ENCODE measurements at regions not wholly inside any gene's neighbourhood (a gene's known extent, or its start where the extent isn't known, plus 50 kb on each side); places are given as distances from the start of the nearest gene placed in this dataset.

DNA sequence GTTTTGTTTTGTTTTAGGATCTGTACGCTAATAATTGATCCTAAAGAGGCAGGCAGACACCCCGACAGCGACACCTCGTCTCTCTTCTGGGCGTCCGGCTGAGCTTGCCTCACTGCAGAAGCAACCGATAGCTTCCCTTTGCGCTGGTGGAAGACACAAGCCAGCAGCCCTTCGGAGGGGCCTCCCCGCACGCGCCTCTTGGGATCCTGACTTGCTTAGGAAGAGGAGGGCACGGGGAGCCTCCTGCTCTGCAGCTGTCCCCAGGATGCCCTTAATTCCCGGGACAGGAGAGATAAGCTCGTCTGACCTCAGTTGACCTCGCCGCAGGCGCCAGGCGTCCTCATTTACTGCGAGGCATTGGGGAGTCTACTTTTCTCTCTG is 94.0 kb downstream of the CD83 start:
- Histone ChIP-seq H3K9me2 (ENCODE audit: insufficient read depth) (no peaks in the 10 kb centered on the region), H2AFZ (ENCODE audit: low read depth, low read length, poor library complexity, severe bottlenecking) (peak overlapping the region; percentile 90), H3K4me2 (ENCODE audit: low read length) (peak overlapping the region; percentile 83), H3K27ac (ENCODE audit: low read depth, low read length) (peak overlapping the region; percentile 4; the same call in 1 of the 2 replicates), H3K4me3 (replicated peaks in 1 of 2; ENCODE audit: low read depth in 1 of 2, low read length in 2 of 2) (peak overlapping the region; percentile 33 to 54), H3K79me2 (ENCODE audit: insufficient read depth, low read length) (no peaks in the 10 kb centered on the region), H3K27me3 (ENCODE audit: insufficient read depth, low read length) (no peaks in the 10 kb centered on the region), H3K9ac (ENCODE audit: low read length) (peak overlapping the region; percentile 54), H3K4me1 (ENCODE audit: control insufficient read depth in 1 of 2, insufficient read depth in 2 of 2, low read length in 2 of 2) (peaks cover 6 to 25% of the 10 kb centered on the region in 2 experiments), H3K9me3 (ENCODE audit: control insufficient read depth in 1 of 2, insufficient read depth in 1 of 2, low read depth in 1 of 2, low read length in 2 of 2) (no peaks in the 10 kb centered on the region), H4K20me1 (ENCODE audit: insufficient read depth) (no peaks in the 10 kb centered on the region), H3K36me3 (ENCODE audit: control insufficient read depth in 1 of 2, insufficient read depth in 2 of 2, low read length in 2 of 2) (no peaks in the 10 kb centered on the region)
- ATAC-seq (peak; percentile 3; the same call in 1 of the 2 replicates), DNase-seq (ENCODE audit: low read depth, low spot score) (no peak)
- no peak for TF ChIP-seq EZH2 (IDR thresholded peaks at IDR 0.05)
- TF ChIP-seq CEBPB (IDR thresholded peaks at IDR 0.05; ENCODE audit: low read depth), result no peak
- no peak for TF ChIP-seq EZH2phosphoT487 (IDR thresholded peaks at IDR 0.05; ENCODE audit: borderline replicate concordance)
- TF ChIP-seq CBX3 (IDR thresholded peaks at IDR 0.05; ENCODE audit: low read depth), result no peak
- no peak for TF ChIP-seq SP1 (IDR thresholded peaks at IDR 0.05; ENCODE audit: low read depth)
- TF ChIP-seq POLR2AphosphoS5 (IDR thresholded peaks at IDR 0.05; ENCODE audit: low read depth, low read length), result no peak
- TF ChIP-seq FOSL1 (IDR thresholded peaks at IDR 0.05; ENCODE audit: low read depth), result no peak
- TF ChIP-seq, protein P1, sequence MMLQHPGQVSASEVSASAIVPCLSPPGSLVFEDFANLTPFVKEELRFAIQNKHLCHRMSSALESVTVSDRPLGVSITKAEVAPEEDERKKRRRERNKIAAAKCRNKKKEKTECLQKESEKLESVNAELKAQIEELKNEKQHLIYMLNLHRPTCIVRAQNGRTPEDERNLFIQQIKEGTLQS (IDR thresholded peaks at IDR 0.05), result no peak
- no peak for TF ChIP-seq RAD21 (IDR thresholded peaks at IDR 0.05; ENCODE audit: low read depth)
- TF ChIP-seq SRF (IDR thresholded peaks at IDR 0.05; ENCODE audit: low read depth), result no peak
- ChIA-PET CTCF (no interaction called here), RAD21 (ENCODE audit: low non-redundant PET in 1 of 2, low total read pairs in 2 of 2, uncharacterized antibody in 2 of 2, unreplicated experiment in 2 of 2) (no interaction called here), POLR2A (no interaction called here)
- intact Hi-C loops (cut with micrococcal nuclease), result loop anchor here (1.0 to 10.0 kb wide), 7 partner anchors 296 to 1411 kb away; partner anchors contain the start of gene JARID2
- BruUV-seq (replicated peaks), result no TSS peak

DNA sequence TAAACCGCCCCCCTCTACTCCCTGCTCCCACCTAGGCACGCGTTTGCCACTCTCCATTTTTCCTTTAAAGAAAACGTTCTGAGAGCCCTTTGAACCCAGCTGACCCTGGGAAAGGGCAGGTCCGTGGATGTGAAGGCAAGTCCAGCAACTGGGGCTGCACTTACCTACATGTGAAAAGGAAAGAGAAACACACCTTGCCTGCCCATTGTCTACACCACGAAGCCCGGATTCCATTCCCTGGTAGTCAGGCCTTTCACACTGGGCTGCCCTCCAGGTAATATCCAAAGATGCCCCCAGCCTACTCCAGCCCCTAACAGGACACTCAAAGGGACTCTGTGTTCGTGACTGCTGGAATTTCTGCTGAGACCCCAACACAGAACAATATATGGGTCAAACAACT is 94.4 kb downstream of the CD83 start:
- CTCF ChIA-PET, result no interaction called here
- no TSS peak for BruUV-seq (replicated peaks)
- TF ChIP-seq ZFX (IDR thresholded peaks at IDR 0.05), result no peak
- no peak for TF ChIP-seq POLR2A (IDR thresholded peaks at IDR 0.05; ENCODE audit: borderline replicate concordance, extremely low read depth, insufficient read depth, insufficient read length)
- TF ChIP-seq SRF (IDR thresholded peaks at IDR 0.05; ENCODE audit: low read depth), result no peak
- no peak for TF ChIP-seq CEBPB (IDR thresholded peaks at IDR 0.05; ENCODE audit: low read depth)
- TF ChIP-seq, protein P2, sequence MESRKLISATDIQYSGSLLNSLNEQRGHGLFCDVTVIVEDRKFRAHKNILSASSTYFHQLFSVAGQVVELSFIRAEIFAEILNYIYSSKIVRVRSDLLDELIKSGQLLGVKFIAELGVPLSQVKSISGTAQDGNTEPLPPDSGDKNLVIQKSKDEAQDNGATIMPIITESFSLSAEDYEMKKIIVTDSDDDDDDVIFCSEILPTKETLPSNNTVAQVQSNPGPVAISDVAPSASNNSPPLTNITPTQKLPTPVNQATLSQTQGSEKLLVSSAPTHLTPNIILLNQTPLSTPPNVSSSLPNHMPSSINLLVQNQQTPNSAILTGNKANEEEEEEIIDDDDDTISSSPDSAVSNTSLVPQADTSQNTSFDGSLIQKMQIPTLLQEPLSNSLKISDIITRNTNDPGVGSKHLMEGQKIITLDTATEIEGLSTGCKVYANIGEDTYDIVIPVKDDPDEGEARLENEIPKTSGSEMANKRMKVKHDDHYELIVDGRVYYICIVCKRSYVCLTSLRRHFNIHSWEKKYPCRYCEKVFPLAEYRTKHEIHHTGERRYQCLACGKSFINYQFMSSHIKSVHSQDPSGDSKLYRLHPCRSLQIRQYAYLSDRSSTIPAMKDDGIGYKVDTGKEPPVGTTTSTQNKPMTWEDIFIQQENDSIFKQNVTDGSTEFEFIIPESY (IDR thresholded peaks at IDR 0.05; ENCODE audit: extremely low read depth, insufficient replicate concordance, low read length), result no peak
- no peak for TF ChIP-seq TCF7L2 (IDR thresholded peaks at IDR 0.05; ENCODE audit: borderline replicate concordance, extremely low read depth, insufficient read depth, insufficient read length)
- TF ChIP-seq ELF1 (IDR thresholded peaks at IDR 0.05; ENCODE audit: borderline replicate concordance, low read depth), result no peak
- no peak for TF ChIP-seq EZH2 (IDR thresholded peaks at IDR 0.05)
- TF ChIP-seq RAD21 (IDR thresholded peaks at IDR 0.05; ENCODE audit: low read depth), result no peak
- no peak for TF ChIP-seq EZH2phosphoT487 (IDR thresholded peaks at IDR 0.05; ENCODE audit: borderline replicate concordance)
- no peak for TF ChIP-seq ZNF274 (IDR thresholded peaks at IDR 0.05; ENCODE audit: low read depth, low read length)
- TF ChIP-seq CTCF (IDR thresholded peaks at IDR 0.05 in 2 of 3, conservative IDR thresholded peaks at IDR 0.05 in 1 of 3; ENCODE audit: borderline replicate concordance in 1 of 3, insufficient read depth in 1 of 3, low read depth in 2 of 3, low read length in 2 of 3), result no peak
- TF ChIP-seq, protein P3, sequence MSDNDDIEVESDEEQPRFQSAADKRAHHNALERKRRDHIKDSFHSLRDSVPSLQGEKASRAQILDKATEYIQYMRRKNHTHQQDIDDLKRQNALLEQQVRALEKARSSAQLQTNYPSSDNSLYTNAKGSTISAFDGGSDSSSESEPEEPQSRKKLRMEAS (IDR thresholded peaks at IDR 0.05), result no peak

More for the DNA sequence above, 94.4 kb downstream of the CD83 start:
- ChIA-PET RAD21 (ENCODE audit: low non-redundant PET in 1 of 2, low total read pairs in 2 of 2, uncharacterized antibody in 2 of 2, unreplicated experiment in 2 of 2) (no interaction called here), POLR2A (no interaction called here)
- Histone ChIP-seq H3K4me3 (replicated peaks in 1 of 2; ENCODE audit: low read depth in 1 of 2, low read length in 2 of 2) (no peak overlapping the region), H3K79me2 (ENCODE audit: insufficient read depth, low read length) (no peaks in the 10 kb centered on the region), H3K9me3 (ENCODE audit: control insufficient read depth in 1 of 2, insufficient read depth in 1 of 2, low read depth in 1 of 2, low read length in 2 of 2) (no peaks in the 10 kb centered on the region), H3K4me2 (ENCODE audit: low read length) (peak overlapping the region; percentile 83), H4K20me1 (ENCODE audit: insufficient read depth) (no peaks in the 10 kb centered on the region), H3K36me3 (ENCODE audit: control insufficient read depth in 1 of 2, insufficient read depth in 2 of 2, low read length in 2 of 2) (no peaks in the 10 kb centered on the region), H3K9ac (ENCODE audit: low read length) (no peak overlapping the region), H3K9me2 (ENCODE audit: insufficient read depth) (no peaks in the 10 kb centered on the region), H3K27me3 (ENCODE audit: insufficient read depth, low read length) (no peaks in the 10 kb centered on the region), H3K4me1 (ENCODE audit: control insufficient read depth in 1 of 2, insufficient read depth in 2 of 2, low read length in 2 of 2) (peaks cover 6 to 25% of the 10 kb centered on the region in 2 experiments), H3K27ac (ENCODE audit: low read depth, low read length) (no peak overlapping the region), H2AFZ (ENCODE audit: low read depth, low read length, poor library complexity, severe bottlenecking) (no peak overlapping the region)
- intact Hi-C loops (cut with micrococcal nuclease), result loop anchor here (5.0 to 10.0 kb wide), 5 partner anchors 295 to 1230 kb away; partner anchors contain the start of gene JARID2
- ATAC-seq (no peak), DNase-seq (ENCODE audit: low read depth, low spot score) (no peak)

Measured in HCT116 (cell line).